A549 (cell line): ENCODE measurements at regions not wholly inside any gene's neighbourhood (a gene's known extent, or its start where the extent isn't known, plus 50 kb on each side); places are given as distances from the start of the nearest gene placed in this dataset.

Source experiments
- ATAC-seq, 2 experiments: fragments of 200-7000 bp in 1 of 2; fragments of >200 bp in 1 of 2; cut with Nextera tagmentation in 1 of 2; cut with Tn5 transposase in 1 of 2; 3 replicates each; pipeline versions ENCODE4 v1.8.0 to v1.9.1; 2018 to 2020; ENCODE audit warnings: mild to moderate bottlenecking in 1 of 2, moderate library complexity in 1 of 2
- CTCF ChIA-PET: fragments of 300-600 bp; sonication (Branson Sonifier 250); formaldehyde crosslinking; extraction: SDS; loops from one replicate; lab custom pipeline; 2021; ENCODE audit warnings: antibody characterized with exemption, inconsistent platforms; lab: Yijun Ruan, JAX
- POLR2A ChIA-PET: fragments of 350-600 bp; formaldehyde crosslinking; extraction: SDS; loops from one replicate; lab custom pipeline; 2021; ENCODE audit warnings: antibody characterized with exemption, inconsistent platforms; lab: Yijun Ruan, JAX
- DNase-seq, 2 experiments: peaks; one replicate each; pipeline versions ENCODE4 v3.0.0 to v3.0.0-alpha.2; 2011 to 2016; ENCODE audit warnings: low read depth in 1 of 2, low spot score in 1 of 2
- FAIRE-seq: peaks from 2 replicates; lab custom pipeline; 2011; peaks lifted over from hg19 to GRCh38; lab: Jason Lieb, UNC
- H3K27ac ChIP-seq, 2 experiments: fragments of >200 bp; sonication (Bioruptor Twin); formaldehyde crosslinking; 3 replicates each; pipeline ENCODE4 v1.5.1; 2016 to 2017
- H3K4me1 ChIP-seq: fragments of >200 bp; sonication (Bioruptor Twin); formaldehyde crosslinking; 3 replicates; pipeline ENCODE4 v1.6.1; 2016
- H3K4me2 ChIP-seq: fragments of >200 bp; sonication (Bioruptor Twin); formaldehyde crosslinking; 3 replicates; pipeline ENCODE4 v1.6.1; 2016
- H3K4me3 ChIP-seq: fragments of >200 bp; sonication (Bioruptor Twin); formaldehyde crosslinking; 3 replicates; pipeline ENCODE4 v1.5.1; 2016
- H3K9me3 ChIP-seq: fragments of >200 bp; sonication (Bioruptor Twin); formaldehyde crosslinking; 3 replicates; pipeline ENCODE4 v1.6.1; 2016
- CHD4 ChIP-seq: fragments of 200-600 bp; sonication (generic); IDR thresholded peaks from 2 replicates; pipeline ENCODE4 v1.6.1; 2016; ENCODE audit warnings: antibody characterized with exemption, mild to moderate bottlenecking, borderline replicate concordance
- EHF ChIP-seq: fragments of 250-450 bp; sonication (Bioruptor Pico); IDR thresholded peaks from 2 replicates; pipeline ENCODE4 v1.5.0; 2020; ENCODE audit warnings: mild to moderate bottlenecking
- EHMT2 ChIP-seq: fragments of 200-600 bp; sonication (generic); IDR thresholded peaks from 2 replicates; pipeline ENCODE4 v1.6.1; 2016; ENCODE audit warnings: antibody characterized with exemption, low read depth, mild to moderate bottlenecking, moderate library complexity
- HOXA7 ChIP-seq: fragments of 250-450 bp; sonication (Bioruptor Pico); IDR thresholded peaks from 2 replicates; pipeline ENCODE4 v1.5.0; 2020; ENCODE audit warnings: mild to moderate bottlenecking, moderate library complexity
- HOXB5 ChIP-seq: fragments of 250-450 bp; sonication (Bioruptor Pico); IDR thresholded peaks from 2 replicates; pipeline ENCODE4 v1.5.0; 2020; ENCODE audit warnings: mild to moderate bottlenecking, moderate library complexity
- JUNB ChIP-seq: fragments of >200 bp; sonication (Bioruptor Twin); formaldehyde crosslinking; IDR thresholded peaks from 2 replicates; pipeline ENCODE4 v1.6.1; 2016
- KDM1A ChIP-seq: fragments of 200-600 bp; sonication (generic); IDR thresholded peaks from 2 replicates; pipeline ENCODE4 v1.6.1; 2016; ENCODE audit warnings: low read depth, mild to moderate bottlenecking
- MAZ ChIP-seq: fragments of 150-350 bp; IDR thresholded peaks from 2 replicates; pipeline ENCODE4 v1.6.1; 2014; ENCODE audit warnings: antibody characterized with exemption, low read depth, low read length, borderline replicate concordance
- POLR2AphosphoS2 ChIP-seq: conservative IDR thresholded peaks from 2 replicates; pipeline ENCODE4 v1.6.1; 2012; ENCODE audit warnings: low read length, improper control_type of control experiment, inconsistent platforms
- RNF2 ChIP-seq: fragments of 200-600 bp; sonication (generic); IDR thresholded peaks from 2 replicates; pipeline ENCODE4 v1.6.1; 2016; ENCODE audit warnings: low read depth, mild to moderate bottlenecking, antibody characterized with exemption, moderate library complexity, borderline replicate concordance
- TFCP2L1 ChIP-seq: fragments of 250-450 bp; sonication (Bioruptor Pico); IDR thresholded peaks from 2 replicates; pipeline ENCODE4 v1.5.0; 2021; ENCODE audit warnings: mild to moderate bottlenecking
- ZNF302 ChIP-seq: fragments of 250-450 bp; sonication (Bioruptor Pico); IDR thresholded peaks from 2 replicates; pipeline ENCODE4 v1.9.0; 2021; ENCODE audit warnings: inconsistent platforms, mild to moderate bottlenecking, moderate library complexity
- WGBS: methylation state at CpG from one replicate; pipeline ENCODE4 v1.1.6; 2017; ENCODE audit errors: missing lambda C conversion rate; 5-methylcytosine and 5-hydroxymethylcytosine counted together
- TF ChIP-seq, protein P1 (sequence below): fragments of 250-450 bp; sonication (Bioruptor Pico); IDR thresholded peaks from 2 replicates; pipeline ENCODE4 v1.5.0; 2021; ENCODE audit warnings: mild to moderate bottlenecking, moderate library complexity, borderline replicate concordance
- TF ChIP-seq, protein P2 (sequence below): IDR thresholded peaks from 2 replicates; pipeline ENCODE4 v1.6.1; 2012; ENCODE audit warnings: low read depth, borderline replicate concordance
- TF ChIP-seq, protein P3 (sequence below): fragments of 200-600 bp; sonication (generic); IDR thresholded peaks from 2 replicates; pipeline ENCODE4 v1.6.1; 2016; ENCODE audit warnings: antibody characterized with exemption, mild to moderate bottlenecking, moderate library complexity
- TF ChIP-seq, protein P4 (sequence below): fragments of 150-350 bp; IDR thresholded peaks from 2 replicates; pipeline ENCODE4 v1.6.1; 2014; ENCODE audit warnings: low read depth, mild to moderate bottlenecking, low read length

DNA sequence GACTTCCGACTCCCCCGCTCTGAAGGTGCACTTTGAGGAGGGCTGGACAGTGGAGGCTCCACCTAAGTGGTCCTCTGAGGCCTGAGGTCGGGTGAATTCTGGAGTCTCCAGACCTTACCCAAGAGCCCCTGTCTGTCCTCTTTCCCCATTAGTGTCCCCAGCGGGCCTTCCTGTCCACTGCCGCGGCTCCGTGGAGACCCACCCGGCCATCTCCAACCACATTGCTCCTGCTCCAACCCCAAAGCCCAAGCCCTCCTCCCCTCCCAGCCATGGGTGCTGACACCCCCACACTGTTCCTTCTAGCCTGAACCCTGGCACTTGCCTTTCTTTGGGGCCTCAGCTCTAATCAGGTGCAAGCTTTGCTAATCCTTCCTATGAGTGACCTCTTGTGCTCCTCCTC, 283.1 kb upstream of the TNRC6C start:
- H3K4me1 ChIP-seq, result no peaks in the 10 kb centered on the region
- no peak overlapping the region for H3K27ac ChIP-seq
- ChIA-PET CTCF (interaction anchor here (0.7 to 1.0 kb wide), 3 partner anchors 14 to 133 kb away, joined by 3 to 5 read pairs (median 3); no protein-coding TSS in a partner anchor), POLR2A (no interaction called here)
- no peak overlapping the region for H3K4me3 ChIP-seq
- DNase-seq, result no peak
- no peak for TF ChIP-seq ZNF302 (CRISPR knock-in tag)
- no peak for TF ChIP-seq RNF2
- TF ChIP-seq, protein P1, sequence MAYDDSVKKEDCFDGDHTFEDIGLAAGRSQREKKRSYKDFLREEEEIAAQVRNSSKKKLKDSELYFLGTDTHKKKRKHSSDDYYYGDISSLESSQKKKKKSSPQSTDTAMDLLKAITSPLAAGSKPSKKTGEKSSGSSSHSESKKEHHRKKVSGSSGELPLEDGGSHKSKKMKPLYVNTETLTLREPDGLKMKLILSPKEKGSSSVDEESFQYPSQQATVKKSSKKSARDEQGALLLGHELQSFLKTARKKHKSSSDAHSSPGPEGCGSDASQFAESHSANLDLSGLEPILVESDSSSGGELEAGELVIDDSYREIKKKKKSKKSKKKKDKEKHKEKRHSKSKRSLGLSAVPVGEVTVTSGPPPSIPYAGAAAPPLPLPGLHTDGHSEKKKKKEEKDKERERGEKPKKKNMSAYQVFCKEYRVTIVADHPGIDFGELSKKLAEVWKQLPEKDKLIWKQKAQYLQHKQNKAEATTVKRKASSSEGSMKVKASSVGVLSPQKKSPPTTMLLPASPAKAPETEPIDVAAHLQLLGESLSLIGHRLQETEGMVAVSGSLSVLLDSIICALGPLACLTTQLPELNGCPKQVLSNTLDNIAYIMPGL, result no peak
- H3K4me2 ChIP-seq, result no peak overlapping the region
- FAIRE-seq, result no peak
- H3K9me3 ChIP-seq, result no peaks in the 10 kb centered on the region; the same call in 2 of the 3 replicates
- ATAC-seq, result no peak; a peak in 1 of 6 replicates
- WGBS, result 77% methylated on average over 8 of the region's 8 CpGs

DNA sequence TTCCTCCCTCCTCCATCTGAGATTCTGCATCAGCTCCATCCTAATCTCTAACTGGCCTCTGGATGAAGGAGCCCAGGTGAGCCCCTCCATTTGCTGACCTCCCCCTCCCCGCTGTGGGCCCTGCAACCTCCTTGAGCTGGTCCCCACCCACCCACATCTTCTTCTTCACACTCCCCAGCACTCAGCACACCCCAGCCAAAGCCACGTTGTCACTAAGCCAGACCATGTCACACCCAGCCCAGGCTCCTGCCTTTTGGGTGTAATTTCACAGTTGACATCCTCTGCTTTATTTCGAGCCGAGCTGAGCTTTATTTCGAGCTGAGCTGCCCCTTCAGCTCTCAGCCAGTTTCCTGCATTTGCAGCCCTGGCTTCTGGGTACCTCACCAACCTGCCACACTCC, 282.7 kb upstream of the TNRC6C start:
- no peak for ATAC-seq
- no peak overlapping the region for H3K4me2 ChIP-seq
- no peak overlapping the region for H3K4me3 ChIP-seq
- no peak for TF ChIP-seq MAZ
- TF ChIP-seq TFCP2L1 (CRISPR knock-in tag), result no peak
- no peak for TF ChIP-seq CHD4
- no peak for TF ChIP-seq HOXB5 (CRISPR knock-in tag)
- TF ChIP-seq, protein P2, sequence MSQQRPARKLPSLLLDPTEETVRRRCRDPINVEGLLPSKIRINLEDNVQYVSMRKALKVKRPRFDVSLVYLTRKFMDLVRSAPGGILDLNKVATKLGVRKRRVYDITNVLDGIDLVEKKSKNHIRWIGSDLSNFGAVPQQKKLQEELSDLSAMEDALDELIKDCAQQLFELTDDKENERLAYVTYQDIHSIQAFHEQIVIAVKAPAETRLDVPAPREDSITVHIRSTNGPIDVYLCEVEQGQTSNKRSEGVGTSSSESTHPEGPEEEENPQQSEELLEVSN, result no peak
- TF ChIP-seq HOXA7 (CRISPR knock-in tag), result no peak
- TF ChIP-seq EHF (CRISPR knock-in tag), result no peak
- no peak for TF ChIP-seq POLR2AphosphoS2
- TF ChIP-seq, protein P3, sequence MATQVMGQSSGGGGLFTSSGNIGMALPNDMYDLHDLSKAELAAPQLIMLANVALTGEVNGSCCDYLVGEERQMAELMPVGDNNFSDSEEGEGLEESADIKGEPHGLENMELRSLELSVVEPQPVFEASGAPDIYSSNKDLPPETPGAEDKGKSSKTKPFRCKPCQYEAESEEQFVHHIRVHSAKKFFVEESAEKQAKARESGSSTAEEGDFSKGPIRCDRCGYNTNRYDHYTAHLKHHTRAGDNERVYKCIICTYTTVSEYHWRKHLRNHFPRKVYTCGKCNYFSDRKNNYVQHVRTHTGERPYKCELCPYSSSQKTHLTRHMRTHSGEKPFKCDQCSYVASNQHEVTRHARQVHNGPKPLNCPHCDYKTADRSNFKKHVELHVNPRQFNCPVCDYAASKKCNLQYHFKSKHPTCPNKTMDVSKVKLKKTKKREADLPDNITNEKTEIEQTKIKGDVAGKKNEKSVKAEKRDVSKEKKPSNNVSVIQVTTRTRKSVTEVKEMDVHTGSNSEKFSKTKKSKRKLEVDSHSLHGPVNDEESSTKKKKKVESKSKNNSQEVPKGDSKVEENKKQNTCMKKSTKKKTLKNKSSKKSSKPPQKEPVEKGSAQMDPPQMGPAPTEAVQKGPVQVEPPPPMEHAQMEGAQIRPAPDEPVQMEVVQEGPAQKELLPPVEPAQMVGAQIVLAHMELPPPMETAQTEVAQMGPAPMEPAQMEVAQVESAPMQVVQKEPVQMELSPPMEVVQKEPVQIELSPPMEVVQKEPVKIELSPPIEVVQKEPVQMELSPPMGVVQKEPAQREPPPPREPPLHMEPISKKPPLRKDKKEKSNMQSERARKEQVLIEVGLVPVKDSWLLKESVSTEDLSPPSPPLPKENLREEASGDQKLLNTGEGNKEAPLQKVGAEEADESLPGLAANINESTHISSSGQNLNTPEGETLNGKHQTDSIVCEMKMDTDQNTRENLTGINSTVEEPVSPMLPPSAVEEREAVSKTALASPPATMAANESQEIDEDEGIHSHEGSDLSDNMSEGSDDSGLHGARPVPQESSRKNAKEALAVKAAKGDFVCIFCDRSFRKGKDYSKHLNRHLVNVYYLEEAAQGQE, result no peak
- TF ChIP-seq, all 56 proteins: peak for 0
- DNase-seq (no peak), FAIRE-seq (no peak)
- Histone ChIP-seq H3K27ac (no peak overlapping the region), H3K4me1 (no peaks in the 10 kb centered on the region), H3K9me3 (no peaks in the 10 kb centered on the region; the same call in 2 of the 3 replicates)
- POLR2A ChIA-PET, result no interaction called here
- WGBS, result 9% methylated on average over 5 of the region's 5 CpGs
- CTCF ChIA-PET, result interaction anchor here (0.7 to 1.0 kb wide), 3 partner anchors 14 to 133 kb away, joined by 3 to 5 read pairs (median 3); no protein-coding TSS in a partner anchor

DNA sequence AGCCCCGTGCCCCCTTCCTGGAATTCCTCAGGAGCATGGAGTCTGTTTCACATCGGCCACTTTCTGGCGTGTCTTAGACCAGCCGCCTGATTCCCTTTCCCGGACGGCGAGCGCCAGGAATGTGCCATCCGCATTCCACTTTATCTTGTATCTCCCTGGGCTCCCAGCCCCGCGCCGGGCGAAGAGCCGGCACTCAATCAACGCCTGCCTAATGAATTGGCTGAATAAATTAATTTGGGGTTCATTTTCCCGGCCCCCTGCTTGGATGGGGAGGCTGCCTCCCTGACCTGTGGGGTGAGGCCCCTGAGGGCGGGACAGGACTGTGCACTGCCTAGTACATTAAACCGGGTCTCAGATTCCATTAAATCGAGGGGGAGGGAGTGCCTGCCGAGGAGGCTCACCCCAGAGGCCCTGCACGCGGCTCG, 282.3 kb upstream of the TNRC6C start:
- Histone ChIP-seq H3K4me1 (no peaks in the 10 kb centered on the region), H3K4me3 (no peak overlapping the region), H3K27ac (no peak overlapping the region), H3K9me3 (no peaks in the 10 kb centered on the region; the same call in 2 of the 3 replicates), H3K4me2 (no peak overlapping the region)
- FAIRE-seq, result no peak
- TF ChIP-seq KDM1A (no peak), EHMT2 (no peak), JUNB (no peak)
- TF ChIP-seq, protein P4, sequence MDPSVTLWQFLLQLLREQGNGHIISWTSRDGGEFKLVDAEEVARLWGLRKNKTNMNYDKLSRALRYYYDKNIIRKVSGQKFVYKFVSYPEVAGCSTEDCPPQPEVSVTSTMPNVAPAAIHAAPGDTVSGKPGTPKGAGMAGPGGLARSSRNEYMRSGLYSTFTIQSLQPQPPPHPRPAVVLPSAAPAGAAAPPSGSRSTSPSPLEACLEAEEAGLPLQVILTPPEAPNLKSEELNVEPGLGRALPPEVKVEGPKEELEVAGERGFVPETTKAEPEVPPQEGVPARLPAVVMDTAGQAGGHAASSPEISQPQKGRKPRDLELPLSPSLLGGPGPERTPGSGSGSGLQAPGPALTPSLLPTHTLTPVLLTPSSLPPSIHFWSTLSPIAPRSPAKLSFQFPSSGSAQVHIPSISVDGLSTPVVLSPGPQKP, result no peak
- ChIA-PET CTCF (interaction anchor here (0.7 to 1.0 kb wide), 3 partner anchors 15 to 134 kb away, joined by 3 to 5 read pairs (median 3); no protein-coding TSS in a partner anchor), POLR2A (no interaction called here)
- no peak for ATAC-seq
- 62% methylated on average over 23 of the region's 23 CpGs for WGBS
- no peak for DNase-seq
